GM23338 (cell line): ENCODE measurements at regions not wholly inside any gene's neighbourhood (a gene's known extent, or its start where the extent isn't known, plus 50 kb on each side); places are given as distances from the start of the nearest gene placed in this dataset.

Source experiments
- EZH2 ChIP-seq: fragments of 200-600 bp; sonication (generic); IDR thresholded peaks from one replicate; pipeline ENCODE4 v1.8.0; 2017; ENCODE audit warnings: antibody characterized with exemption, mild to moderate bottlenecking, low read depth; ENCODE audit not compliant: unreplicated experiment
- TF ChIP-seq, protein P1 (sequence below), 2 experiments: fragments of 200-600 bp in 1 of 2; sonication (generic) in 1 of 2; conservative IDR thresholded peaks; 2 replicates each; pipeline versions ENCODE4 v1.5.1 to v1.6.1; 2016 to 2017; ENCODE audit warnings: antibody characterized with exemption in 2 of 2, low read depth in 2 of 2, mild to moderate bottlenecking in 2 of 2, moderate library complexity in 1 of 2

DNA sequence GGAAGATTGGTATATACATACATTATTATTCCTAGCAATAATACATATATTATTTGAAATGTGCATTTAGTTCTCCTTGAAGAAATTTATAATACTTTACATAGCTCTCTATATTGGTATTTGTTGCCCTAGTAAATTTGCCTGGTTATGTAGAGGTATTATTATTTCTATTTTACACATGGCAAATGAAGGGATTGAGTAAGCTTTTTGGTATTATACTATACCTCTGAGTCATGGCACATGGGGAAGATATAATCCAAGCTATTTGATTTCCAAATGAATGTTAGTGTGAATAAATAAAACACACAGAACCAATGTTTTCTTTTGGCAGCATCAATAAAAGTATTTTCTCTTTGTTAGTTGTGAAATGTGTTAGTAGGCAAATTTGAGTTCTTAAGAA, 409.6 kb upstream of the SLC35B3 start:
- TF ChIP-seq EZH2, result no peak
- TF ChIP-seq, protein P1, sequence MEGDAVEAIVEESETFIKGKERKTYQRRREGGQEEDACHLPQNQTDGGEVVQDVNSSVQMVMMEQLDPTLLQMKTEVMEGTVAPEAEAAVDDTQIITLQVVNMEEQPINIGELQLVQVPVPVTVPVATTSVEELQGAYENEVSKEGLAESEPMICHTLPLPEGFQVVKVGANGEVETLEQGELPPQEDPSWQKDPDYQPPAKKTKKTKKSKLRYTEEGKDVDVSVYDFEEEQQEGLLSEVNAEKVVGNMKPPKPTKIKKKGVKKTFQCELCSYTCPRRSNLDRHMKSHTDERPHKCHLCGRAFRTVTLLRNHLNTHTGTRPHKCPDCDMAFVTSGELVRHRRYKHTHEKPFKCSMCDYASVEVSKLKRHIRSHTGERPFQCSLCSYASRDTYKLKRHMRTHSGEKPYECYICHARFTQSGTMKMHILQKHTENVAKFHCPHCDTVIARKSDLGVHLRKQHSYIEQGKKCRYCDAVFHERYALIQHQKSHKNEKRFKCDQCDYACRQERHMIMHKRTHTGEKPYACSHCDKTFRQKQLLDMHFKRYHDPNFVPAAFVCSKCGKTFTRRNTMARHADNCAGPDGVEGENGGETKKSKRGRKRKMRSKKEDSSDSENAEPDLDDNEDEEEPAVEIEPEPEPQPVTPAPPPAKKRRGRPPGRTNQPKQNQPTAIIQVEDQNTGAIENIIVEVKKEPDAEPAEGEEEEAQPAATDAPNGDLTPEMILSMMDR (conservative IDR thresholded peaks at IDR 0.05; ENCODE audit: low read depth in 2 of 2), result no peak
